Activated T-helper 2 cell treated with anti-CD3 and anti-CD28 coated beads, Interferon-gamma antibody, Interleukin-2, Interleukin-4, amounts not matched to agents 10 μg/mL and 5 μg/mL and 100 μg/mL, durations not matched to agents 14 hours and 24 hours and 36 hours (primary cell): ENCODE measurements at regions not wholly inside any gene's neighbourhood (a gene's known extent, or its start where the extent isn't known, plus 50 kb on each side); places are given as distances from the start of the nearest gene placed in this dataset.

Experiments used
- DNase-seq: peaks from one replicate; pipeline ENCODE4 v3.0.0; 2021; ENCODE audit warnings: low spot score
- H3K27ac Mint-ChIP-seq: one replicate; pipeline ENCODE4 v1.8.0; 2021; ENCODE audit warnings: mixed read lengths
- H3K27me3 Mint-ChIP-seq: one replicate; pipeline ENCODE4 v1.8.0; 2021; ENCODE audit warnings: low read depth, mixed read lengths
- H3K36me3 Mint-ChIP-seq: one replicate; pipeline ENCODE4 v1.8.0; 2021; ENCODE audit warnings: low read depth, mixed read lengths
- H3K4me1 Mint-ChIP-seq: one replicate; pipeline ENCODE4 v1.8.0; 2021; ENCODE audit warnings: low read depth, mixed read lengths
- H3K4me3 Mint-ChIP-seq: one replicate; pipeline ENCODE4 v1.8.0; 2021; ENCODE audit warnings: low read depth, mild to moderate bottlenecking, moderate library complexity, mixed read lengths
- H3K9me3 Mint-ChIP-seq: one replicate; pipeline ENCODE4 v1.8.0; 2021; ENCODE audit warnings: mixed read lengths
- intact Hi-C: fragments of 100-400 bp; cut with micrococcal nuclease; formaldehyde crosslinking; loops from one replicate; pipeline ENCODE4 v1.15.1; 2023

GRCh38 chr13:107851670-107852069 lies 363.7 kb downstream of the LIG4 start:
- no peaks in the 10 kb centered on the region for H3K4me1 Mint-ChIP-seq
- no peak for DNase-seq
- H3K4me3 Mint-ChIP-seq, result no peak overlapping the region
- intact Hi-C loops, result no loop called here
- no peaks in the 10 kb centered on the region for H3K27me3 Mint-ChIP-seq
- H3K36me3 Mint-ChIP-seq, result no peaks in the 10 kb centered on the region
- H3K9me3 Mint-ChIP-seq, result no peaks in the 10 kb centered on the region
- no peak overlapping the region for H3K27ac Mint-ChIP-seq

DNA sequence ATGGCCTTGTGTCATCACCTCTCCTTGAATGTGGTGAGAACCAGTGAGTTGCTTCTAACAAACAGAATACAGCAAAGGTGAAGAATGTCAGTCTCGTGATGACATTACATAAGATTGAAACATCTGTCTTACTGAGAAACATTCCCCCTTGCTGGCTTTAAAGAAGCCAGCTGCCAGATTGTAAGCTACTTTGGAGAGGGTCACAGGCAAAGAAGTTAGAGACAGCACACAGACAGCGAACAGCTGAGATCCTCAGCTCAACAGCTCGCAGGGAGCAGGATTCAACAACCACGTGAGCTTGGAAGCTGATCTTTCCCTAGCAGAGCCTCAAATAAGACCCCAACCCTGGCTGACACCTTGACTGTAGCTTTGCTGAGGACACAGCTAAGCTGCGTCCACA lies 367.9 kb downstream of the LIG4 start:
- Mint-ChIP-seq H3K4me3 (no peak overlapping the region), H3K27ac (no peak overlapping the region), H3K4me1 (no peaks in the 10 kb centered on the region), H3K27me3 (no peaks in the 10 kb centered on the region), H3K36me3 (no peaks in the 10 kb centered on the region), H3K9me3 (no peaks in the 10 kb centered on the region)
- DNase-seq, result no peak
- intact Hi-C loops, result no loop called here

DNA sequence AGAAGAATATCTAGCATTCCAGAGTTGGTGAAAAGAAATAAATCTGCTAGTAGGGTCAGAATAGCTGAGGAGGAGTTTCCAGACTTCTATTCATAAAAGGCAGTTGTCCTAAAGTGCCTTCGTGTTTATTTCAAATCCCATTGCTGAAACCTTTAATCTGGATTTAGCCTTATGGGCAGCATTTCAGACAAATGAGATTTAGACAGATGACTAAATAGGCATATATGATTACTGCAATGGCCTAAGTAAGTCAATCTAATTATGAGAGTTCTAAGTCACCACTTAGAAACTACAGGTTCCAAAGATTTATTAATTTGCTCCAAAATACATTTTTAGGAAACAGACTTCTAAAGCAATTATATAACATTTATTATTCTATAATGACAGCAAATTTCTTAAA lies 368.7 kb downstream of the LIG4 start:
- no peak for DNase-seq
- no peaks in the 10 kb centered on the region for H3K27me3 Mint-ChIP-seq
- H3K9me3 Mint-ChIP-seq, result no peaks in the 10 kb centered on the region
- no peaks in the 10 kb centered on the region for H3K36me3 Mint-ChIP-seq
- intact Hi-C loops, result no loop called here
- no peaks in the 10 kb centered on the region for H3K4me1 Mint-ChIP-seq
- H3K27ac Mint-ChIP-seq, result no peak overlapping the region
- no peak overlapping the region for H3K4me3 Mint-ChIP-seq

DNA sequence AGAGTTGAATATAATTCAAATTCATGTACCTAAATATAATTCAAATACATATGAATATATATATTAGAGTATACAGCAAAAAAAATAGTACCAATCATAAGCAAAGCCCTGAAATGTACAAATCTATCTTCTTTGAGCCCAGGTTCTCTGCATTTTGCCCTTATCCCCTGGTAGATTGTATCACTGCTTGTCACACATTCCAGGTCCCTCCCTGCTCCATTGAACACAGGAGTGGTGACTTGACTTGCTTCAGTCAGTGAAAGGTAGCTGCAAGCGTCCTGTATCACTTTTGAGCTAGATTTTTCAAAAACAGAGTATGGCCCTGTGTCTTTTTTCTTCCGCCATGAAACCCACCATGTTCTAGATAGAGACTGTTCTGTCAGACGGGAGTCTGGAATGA lies 369.4 kb downstream of the LIG4 start:
- H3K27ac Mint-ChIP-seq, result no peak overlapping the region
- no peaks in the 10 kb centered on the region for H3K9me3 Mint-ChIP-seq
- no peak overlapping the region for H3K4me3 Mint-ChIP-seq
- no peaks in the 10 kb centered on the region for H3K27me3 Mint-ChIP-seq
- intact Hi-C loops, result no loop called here
- no peaks in the 10 kb centered on the region for H3K4me1 Mint-ChIP-seq
- no peak for DNase-seq
- H3K36me3 Mint-ChIP-seq, result no peaks in the 10 kb centered on the region

DNA sequence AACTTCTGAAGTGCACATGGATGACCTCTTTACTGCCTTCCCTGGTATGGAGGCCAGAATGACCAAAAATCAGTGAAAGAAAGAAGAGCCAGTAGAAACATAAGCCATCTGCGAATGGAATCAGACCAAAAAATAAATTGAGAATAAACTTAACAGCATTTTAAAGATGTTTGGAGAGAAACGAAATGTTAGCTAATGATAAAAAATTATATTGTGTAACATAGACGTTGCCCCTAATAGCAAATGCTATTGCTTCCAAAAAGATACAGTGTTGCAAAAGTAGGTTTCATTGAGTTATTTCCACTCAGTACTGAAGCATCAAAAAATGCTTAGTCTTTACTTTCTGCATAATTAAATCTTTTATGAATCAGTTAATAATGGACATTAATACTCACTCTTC lies 371.7 kb downstream of the LIG4 start:
- Mint-ChIP-seq H3K36me3 (no peaks in the 10 kb centered on the region), H3K4me1 (no peaks in the 10 kb centered on the region), H3K27me3 (no peaks in the 10 kb centered on the region), H3K9me3 (no peaks in the 10 kb centered on the region), H3K27ac (no peak overlapping the region), H3K4me3 (no peak overlapping the region)
- no peak for DNase-seq
- intact Hi-C loops, result no loop called here

DNA sequence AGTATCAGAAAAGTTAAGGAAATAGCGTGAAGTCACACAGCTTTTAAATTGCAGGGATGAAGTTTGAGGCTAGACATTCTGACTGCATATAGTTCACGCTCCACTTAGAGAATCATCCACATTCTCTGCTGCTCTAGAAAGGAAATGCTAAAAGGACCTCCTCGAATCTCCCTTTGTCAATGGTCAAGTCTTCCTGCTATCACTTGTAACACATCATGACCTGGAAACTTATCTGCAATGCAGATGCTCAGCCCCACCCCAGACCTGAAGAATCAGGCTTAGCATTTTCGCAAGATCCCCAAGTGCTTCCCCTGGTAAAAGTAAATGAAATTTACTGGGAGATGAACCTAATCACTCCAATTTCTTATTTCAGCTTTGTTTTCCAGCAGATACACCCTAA lies 372.1 kb downstream of the LIG4 start:
- Mint-ChIP-seq H3K4me1 (no peaks in the 10 kb centered on the region), H3K27ac (no peak overlapping the region), H3K27me3 (no peaks in the 10 kb centered on the region), H3K4me3 (no peak overlapping the region), H3K9me3 (no peaks in the 10 kb centered on the region), H3K36me3 (no peaks in the 10 kb centered on the region)
- intact Hi-C loops, result no loop called here
- DNase-seq, result no peak

GRCh38 chr13:107842562-107843180 lies 372.7 kb downstream of the LIG4 start:
- H3K9me3 Mint-ChIP-seq, result no peaks in the 10 kb centered on the region
- no peak for DNase-seq
- no peaks in the 10 kb centered on the region for H3K27me3 Mint-ChIP-seq
- intact Hi-C loops, result no loop called here
- H3K4me1 Mint-ChIP-seq, result no peaks in the 10 kb centered on the region
- H3K36me3 Mint-ChIP-seq, result no peaks in the 10 kb centered on the region
- H3K4me3 Mint-ChIP-seq, result no peak overlapping the region
- H3K27ac Mint-ChIP-seq, result no peak overlapping the region

DNA sequence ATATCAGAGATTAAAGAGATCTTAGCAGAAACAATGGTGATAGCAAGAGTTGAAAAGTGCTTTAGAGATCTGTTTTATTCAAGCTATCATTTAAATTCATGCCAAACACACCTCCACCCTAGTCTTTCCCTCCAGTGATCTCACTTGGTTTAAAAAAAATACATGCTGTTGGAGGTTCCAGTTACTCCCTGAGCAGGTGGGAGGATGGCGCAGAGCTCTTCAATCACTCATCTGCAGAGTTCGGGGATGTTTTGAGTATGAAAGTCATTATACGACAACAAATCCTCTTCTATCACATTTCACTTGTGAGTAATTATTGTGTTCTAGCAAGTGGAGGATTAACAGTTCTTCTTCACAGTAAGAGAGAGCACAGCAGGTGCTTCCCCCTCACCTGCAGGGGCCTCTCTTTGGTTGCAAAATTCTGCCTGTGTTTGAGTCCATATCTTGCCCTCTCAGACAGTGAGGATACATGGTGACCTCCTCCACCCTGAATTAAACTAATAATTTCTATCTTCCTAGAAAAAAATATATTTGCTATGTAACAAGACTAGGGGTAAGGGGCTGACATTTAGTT lies 376.7 kb downstream of the LIG4 start:
- H3K9me3 Mint-ChIP-seq, result no peaks in the 10 kb centered on the region

DNA sequence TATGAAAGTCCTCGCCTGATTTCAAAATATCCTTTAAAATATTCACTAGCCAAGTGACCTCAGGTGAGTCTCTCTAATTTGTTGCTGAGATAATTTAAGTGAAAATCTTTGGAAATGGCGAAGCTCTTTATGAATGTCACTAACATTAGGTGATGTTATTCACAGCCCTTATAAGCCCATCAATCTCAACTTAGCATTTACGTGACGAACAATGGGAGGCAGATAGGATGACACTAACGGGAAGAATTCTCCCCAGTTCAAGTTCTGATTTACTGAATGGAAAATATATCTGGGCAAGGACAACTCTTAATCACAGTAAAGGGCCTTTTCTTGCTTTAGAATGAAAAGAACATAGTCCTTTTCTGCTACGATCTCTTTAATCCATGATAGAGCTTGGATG lies 378.7 kb downstream of the LIG4 start:
- Mint-ChIP-seq H3K4me3 (no peak overlapping the region), H3K27ac (no peak overlapping the region), H3K9me3 (no peaks in the 10 kb centered on the region), H3K27me3 (no peaks in the 10 kb centered on the region), H3K4me1 (no peaks in the 10 kb centered on the region), H3K36me3 (no peaks in the 10 kb centered on the region)
- intact Hi-C loops, result no loop called here
- no peak for DNase-seq

More for the DNA sequence above, 376.7 kb downstream of the LIG4 start:
- no peaks in the 10 kb centered on the region for H3K27me3 Mint-ChIP-seq
- intact Hi-C loops, result no loop called here
- no peak overlapping the region for H3K27ac Mint-ChIP-seq
- H3K4me1 Mint-ChIP-seq, result no peaks in the 10 kb centered on the region
- no peaks in the 10 kb centered on the region for H3K36me3 Mint-ChIP-seq
- H3K4me3 Mint-ChIP-seq, result no peak overlapping the region
- no peak for DNase-seq

GRCh38 chr13:107835339-107836018 lies 379.9 kb downstream of the LIG4 start:
- Mint-ChIP-seq H3K4me1 (no peaks in the 10 kb centered on the region), H3K36me3 (no peaks in the 10 kb centered on the region), H3K27me3 (no peaks in the 10 kb centered on the region), H3K27ac (no peak overlapping the region), H3K9me3 (peaks cover 5% of the 10 kb centered on the region), H3K4me3 (no peak overlapping the region)
- DNase-seq, result no peak
- intact Hi-C loops, result no loop called here

DNA sequence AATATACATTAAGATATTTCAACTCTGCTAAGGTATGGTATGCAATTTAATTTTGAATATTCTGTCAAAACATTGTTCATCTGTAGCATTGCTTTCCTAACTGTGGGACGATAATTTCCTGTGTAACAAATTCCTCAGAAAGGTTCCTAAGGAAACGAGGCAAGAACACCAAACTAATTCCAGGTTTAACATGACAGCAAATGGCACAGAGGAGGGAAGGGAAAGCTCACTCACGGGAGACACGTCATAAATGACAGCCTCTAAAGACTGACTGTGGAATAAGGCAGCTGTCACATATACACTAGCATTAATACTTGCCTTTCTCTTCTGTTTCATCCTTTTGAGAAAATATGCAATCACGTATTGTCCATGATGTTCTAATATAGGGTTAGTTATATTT lies 380.6 kb downstream of the LIG4 start:
- Mint-ChIP-seq H3K27ac (no peak overlapping the region), H3K27me3 (no peaks in the 10 kb centered on the region), H3K9me3 (peaks cover 6% of the 10 kb centered on the region), H3K4me1 (no peaks in the 10 kb centered on the region), H3K4me3 (no peak overlapping the region), H3K36me3 (no peaks in the 10 kb centered on the region)
- intact Hi-C loops, result no loop called here
- DNase-seq, result no peak

DNA sequence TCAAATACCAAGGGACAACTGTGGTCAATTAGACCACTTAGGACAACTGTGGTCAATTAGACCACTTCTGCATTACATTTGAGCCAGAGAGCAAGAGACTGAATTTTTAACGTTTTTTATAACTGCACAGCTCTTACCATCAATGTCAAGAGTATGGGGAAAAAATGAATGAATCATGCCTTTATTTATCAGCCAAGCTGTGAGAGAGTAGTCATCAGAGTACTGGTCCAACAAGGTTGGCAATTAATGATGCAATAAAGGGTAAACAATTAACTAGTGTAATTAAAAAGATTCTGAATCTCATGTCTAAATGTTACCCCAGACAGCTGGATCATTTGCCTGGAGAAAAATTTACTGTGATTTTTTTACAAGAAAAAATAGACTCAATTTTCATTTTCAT lies 381.1 kb downstream of the LIG4 start:
- peaks cover 6% of the 10 kb centered on the region for H3K9me3 Mint-ChIP-seq
- no peak overlapping the region for H3K4me3 Mint-ChIP-seq
- no peaks in the 10 kb centered on the region for H3K36me3 Mint-ChIP-seq
- no peaks in the 10 kb centered on the region for H3K4me1 Mint-ChIP-seq
- no peaks in the 10 kb centered on the region for H3K27me3 Mint-ChIP-seq
- H3K27ac Mint-ChIP-seq, result no peak overlapping the region
- DNase-seq, result no peak
- intact Hi-C loops, result no loop called here

- Mint-ChIP-seq H3K27ac (no peak overlapping the region), H3K36me3 (no peaks in the 10 kb centered on the region), H3K27me3 (no peaks in the 10 kb centered on the region), H3K4me3 (no peak overlapping the region), H3K9me3 (peaks cover 11% of the 10 kb centered on the region), H3K4me1 (no peaks in the 10 kb centered on the region)
- intact Hi-C loops, result no loop called here
- DNase-seq, result no peak
Observed at GRCh38 chr13:107832500-107833100, 382.7 kb downstream of the LIG4 start.
